Neural crest cell (in vitro differentiated cells): ENCODE measurements at regions not wholly inside any gene's neighbourhood (a gene's known extent, or its start where the extent isn't known, plus 50 kb on each side); places are given as distances from the start of the nearest gene placed in this dataset.

Source experiments
- DNase-seq: peaks from one replicate; pipeline ENCODE4 v3.0.0; 2021; ENCODE audit warnings: low read depth, mixed read lengths, low spot score
- H3K27ac Mint-ChIP-seq: one replicate; pipeline ENCODE4 v1.8.0; 2021; ENCODE audit warnings: mild to moderate bottlenecking, mixed read lengths; ENCODE audit not compliant: unreplicated experiment
- H3K27me3 Mint-ChIP-seq: 2 replicates; pipeline ENCODE4 v1.8.0; 2021; ENCODE audit warnings: low read depth, mild to moderate bottlenecking, mixed read lengths
- H3K36me3 Mint-ChIP-seq: 2 replicates; pipeline ENCODE4 v1.8.0; 2021; ENCODE audit warnings: low read depth, mild to moderate bottlenecking, mixed read lengths
- H3K4me1 Mint-ChIP-seq: 2 replicates; pipeline ENCODE4 v1.8.0; 2021; ENCODE audit warnings: mixed read lengths
- H3K4me3 Mint-ChIP-seq: one replicate; pipeline ENCODE4 v1.8.0; 2021; ENCODE audit warnings: mild to moderate bottlenecking, mixed read lengths
- H3K9me3 Mint-ChIP-seq: 2 replicates; pipeline ENCODE4 v1.8.0; 2021; ENCODE audit warnings: mixed read lengths
- CTCF ChIP-seq: fragments of 200-600 bp; sonication (generic); conservative IDR thresholded peaks from 2 replicates; pipeline ENCODE4 v1.5.0; 2021; ENCODE audit warnings: antibody characterized with exemption, mild to moderate bottlenecking

GRCh38 chr11:134519788-134520187, 107.7 kb upstream of the B3GAT1 start:
- no peaks in the 10 kb centered on the region for H3K27me3 Mint-ChIP-seq
- DNase-seq, result no peak
- TF ChIP-seq CTCF, result no peak
- H3K4me3 Mint-ChIP-seq, result no peak overlapping the region
- peaks cover 17% of the 10 kb centered on the region for H3K4me1 Mint-ChIP-seq
- no peak overlapping the region for H3K27ac Mint-ChIP-seq
- no peaks in the 10 kb centered on the region for H3K9me3 Mint-ChIP-seq
- H3K36me3 Mint-ChIP-seq, result no peaks in the 10 kb centered on the region

DNA sequence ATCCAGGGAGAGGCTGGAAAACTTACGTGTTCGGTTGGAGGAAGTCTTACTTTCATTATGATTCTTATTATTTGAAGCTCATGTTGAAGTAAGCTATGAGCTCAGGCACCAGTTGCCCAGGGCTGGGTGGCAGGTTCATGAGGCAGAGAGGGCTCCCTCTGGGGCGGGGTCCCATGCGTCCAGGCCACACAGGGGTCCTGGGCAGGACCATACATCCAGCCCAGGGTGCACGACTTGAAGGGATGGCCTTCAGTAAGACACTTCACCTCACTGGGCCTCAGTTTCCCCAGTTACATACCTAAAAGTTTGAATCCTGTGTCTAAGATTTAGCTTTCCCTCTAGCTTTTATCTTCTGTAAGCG, 107.3 kb upstream of the B3GAT1 start:
- H3K27ac Mint-ChIP-seq, result no peak overlapping the region
- H3K4me1 Mint-ChIP-seq, result peaks cover 17% of the 10 kb centered on the region
- no peaks in the 10 kb centered on the region for H3K36me3 Mint-ChIP-seq
- H3K9me3 Mint-ChIP-seq, result no peaks in the 10 kb centered on the region
- no peaks in the 10 kb centered on the region for H3K27me3 Mint-ChIP-seq
- no peak for DNase-seq
- H3K4me3 Mint-ChIP-seq, result no peak overlapping the region
- TF ChIP-seq CTCF, result no peak

DNA sequence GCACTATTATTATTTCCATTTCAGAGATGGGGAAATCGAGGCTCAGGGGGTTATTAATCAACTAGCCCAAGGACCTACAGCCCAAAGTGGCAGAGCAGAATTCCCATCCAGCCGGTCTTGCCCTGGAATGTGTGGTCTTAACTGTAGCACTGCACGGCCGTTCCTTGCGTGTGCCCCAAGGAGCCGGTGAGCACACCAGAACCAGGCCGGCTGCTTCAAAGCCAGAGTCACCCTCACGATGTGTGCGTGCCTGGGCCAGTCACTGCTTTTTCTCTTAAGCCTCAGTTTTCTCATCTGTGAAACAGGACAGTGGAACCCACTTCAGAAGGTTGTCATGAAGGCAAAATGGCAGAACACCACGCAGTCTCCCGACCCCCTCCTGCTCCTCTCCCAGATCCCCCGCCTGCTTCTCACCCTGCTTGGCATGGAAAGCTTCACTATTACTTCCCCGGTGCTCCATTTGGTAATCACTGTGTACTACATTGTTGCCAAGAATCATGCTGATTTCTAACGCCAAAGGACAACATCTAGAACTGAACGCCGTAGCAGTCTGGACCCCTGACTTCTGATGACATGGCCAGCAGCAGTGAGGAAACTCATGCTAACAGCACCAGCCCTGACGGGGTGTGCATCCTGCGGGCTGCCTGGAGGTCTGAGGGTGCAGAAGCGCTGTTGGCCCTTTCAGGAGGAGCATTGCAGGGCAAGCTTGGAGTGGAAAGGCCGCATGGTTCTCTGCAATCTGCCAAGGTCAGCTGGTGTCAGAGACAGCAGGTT, 106.8 kb upstream of the B3GAT1 start:
- H3K27ac Mint-ChIP-seq, result peak overlapping the region; percentile 43
- peaks cover 17% of the 10 kb centered on the region for H3K4me1 Mint-ChIP-seq
- no peaks in the 10 kb centered on the region for H3K36me3 Mint-ChIP-seq
- no peak for DNase-seq
- H3K27me3 Mint-ChIP-seq, result no peaks in the 10 kb centered on the region
- H3K4me3 Mint-ChIP-seq, result no peak overlapping the region
- TF ChIP-seq CTCF, result no peak
- no peaks in the 10 kb centered on the region for H3K9me3 Mint-ChIP-seq

GRCh38 chr11:134517621-134518293, 105.7 kb upstream of the B3GAT1 start:
- no peak overlapping the region for H3K27ac Mint-ChIP-seq
- no peaks in the 10 kb centered on the region for H3K36me3 Mint-ChIP-seq
- peaks cover 17% of the 10 kb centered on the region for H3K4me1 Mint-ChIP-seq
- H3K4me3 Mint-ChIP-seq, result no peak overlapping the region
- TF ChIP-seq CTCF, result no peak
- H3K27me3 Mint-ChIP-seq, result peaks cover 5% of the 10 kb centered on the region
- H3K9me3 Mint-ChIP-seq, result no peaks in the 10 kb centered on the region
- DNase-seq, result no peak

GRCh38 chr11:134517115-134517514, 105.1 kb upstream of the B3GAT1 start:
- H3K4me1 Mint-ChIP-seq, result peaks cover 14% of the 10 kb centered on the region
- DNase-seq, result no peak
- H3K9me3 Mint-ChIP-seq, result no peaks in the 10 kb centered on the region
- peaks cover 5% of the 10 kb centered on the region for H3K27me3 Mint-ChIP-seq
- no peak overlapping the region for H3K27ac Mint-ChIP-seq
- H3K36me3 Mint-ChIP-seq, result no peaks in the 10 kb centered on the region
- no peak overlapping the region for H3K4me3 Mint-ChIP-seq
- TF ChIP-seq CTCF, result no peak
